ENCODE measurements at regions not wholly inside any gene's neighbourhood (a gene's known extent, or its start where the extent isn't known, plus 50 kb on each side); places are given as distances from the start of the nearest gene placed in this dataset.

- TF ChIP-seq CTCF (conservative IDR thresholded peaks at IDR 0.05; ENCODE audit: low read length) (no peak), EZH2phosphoT487 (IDR thresholded peaks at IDR 0.05; ENCODE audit: borderline replicate concordance, low read depth, low read length) (no peak)
Measured at GRCh38 chr4:111696505-111696904, 448.7 kb upstream of the FAM241A start.

All from OCI-LY7 (cell line).